ENCODE measurements at regions not wholly inside any gene's neighbourhood (a gene's known extent, or its start where the extent isn't known, plus 50 kb on each side); places are given as distances from the start of the nearest gene placed in this dataset.
A peak's percentile ranks its signal among the peaks of the same experiment; 100 is the strongest.
"Not testable (repeated sequence)": the region's sequence is repeated elsewhere in the genome, so short reads cannot be mapped to it uniquely, and the experiment has no call there.

DNA sequence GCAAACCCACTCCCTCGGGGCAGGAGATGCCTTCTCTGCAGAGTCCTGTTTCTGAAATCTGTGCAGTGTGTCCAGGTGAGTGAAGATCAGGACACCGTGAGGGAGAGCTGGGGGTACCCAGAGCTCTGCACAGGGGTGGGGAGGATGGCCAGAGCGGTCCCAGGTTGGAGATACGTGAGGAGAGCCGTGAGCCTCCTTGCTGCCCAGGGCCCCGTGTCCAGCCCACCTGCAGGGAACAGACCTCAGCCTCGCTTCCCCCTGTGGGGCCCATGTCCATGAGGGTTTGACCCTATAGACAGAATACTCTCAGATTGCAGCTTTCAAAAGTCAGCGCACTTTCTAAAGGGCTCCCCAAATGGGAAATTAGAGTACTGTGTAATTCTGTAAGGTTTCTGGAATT, 66.5 kb upstream of the EN2 start:
- in situ Hi-C loops (cut with HindIII; ENCODE audit: low pct_ligation_motif_present, low pct_unique_long_range_greater_than_20kb, low sequenced_read_pairs): no loop called here
- DNase-seq: no peak

GRCh38 chr7:155392726-155393570, 65.0 kb upstream of the EN2 start:
- DNase-seq: no peak
- in situ Hi-C loops (cut with HindIII; ENCODE audit: low pct_ligation_motif_present, low pct_unique_long_range_greater_than_20kb, low sequenced_read_pairs): no loop called here

GRCh38 chr7:155394413-155394812, 63.5 kb upstream of the EN2 start:
- in situ Hi-C loops (cut with HindIII; ENCODE audit: low pct_ligation_motif_present, low pct_unique_long_range_greater_than_20kb, low sequenced_read_pairs): no loop called here
- DNase-seq: no peak

DNA sequence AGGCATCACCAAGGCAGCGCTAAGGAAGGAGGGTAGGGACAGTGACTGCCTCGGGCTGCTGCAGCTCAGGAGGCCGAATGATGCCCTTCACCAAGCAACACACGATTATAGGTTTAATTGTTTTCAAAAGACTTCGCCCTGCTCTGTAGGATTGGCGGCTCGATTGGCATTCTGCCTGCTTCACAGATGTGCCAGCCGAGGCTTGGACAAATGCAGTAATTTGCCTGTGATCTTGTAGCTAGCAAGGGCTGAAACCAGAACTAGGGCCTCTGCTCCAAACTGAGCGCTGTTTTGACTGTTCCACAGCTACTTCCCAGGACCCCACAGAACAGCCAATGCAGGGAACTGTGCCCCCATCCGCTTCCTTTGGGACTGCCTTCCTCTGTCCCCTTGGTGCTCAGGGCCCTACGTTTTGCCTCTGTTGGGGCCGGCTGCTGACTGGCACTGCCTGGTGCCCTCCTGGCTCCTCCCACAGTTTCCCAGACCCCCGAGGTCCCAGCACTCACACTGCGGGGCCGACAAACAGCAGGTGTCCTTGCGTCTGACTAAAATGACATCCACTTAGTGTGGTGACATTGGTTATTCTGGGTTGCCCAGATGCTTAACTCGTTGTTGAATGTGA, 62.6 kb upstream of the EN2 start:
- in situ Hi-C loops (cut with HindIII; ENCODE audit: low pct_ligation_motif_present, low pct_unique_long_range_greater_than_20kb, low sequenced_read_pairs): no loop called here
- DNase-seq: no peak

DNA sequence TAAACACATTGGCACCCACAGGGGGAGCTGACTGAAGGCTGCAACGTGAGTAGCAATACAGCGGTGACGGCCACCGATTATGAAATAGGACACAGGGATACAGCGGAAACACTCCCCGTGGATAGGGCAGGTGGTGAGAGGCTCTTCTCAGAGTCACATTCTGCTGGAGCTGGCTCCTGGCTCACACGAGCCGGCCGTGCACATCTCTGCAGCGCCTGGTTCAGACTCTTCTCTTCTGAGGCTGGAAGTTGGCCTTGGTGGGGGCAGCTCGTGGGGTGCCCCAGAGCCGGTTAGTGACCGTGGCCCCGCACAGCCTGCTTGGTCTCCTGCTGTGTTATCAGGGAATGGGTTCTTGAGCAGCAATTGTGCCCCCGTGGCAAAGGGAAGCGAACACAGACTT, 61.3 kb upstream of the EN2 start:
- DNase-seq: no peak
- in situ Hi-C loops (cut with HindIII; ENCODE audit: low pct_ligation_motif_present, low pct_unique_long_range_greater_than_20kb, low sequenced_read_pairs): no loop called here

- in situ Hi-C loops (cut with HindIII; ENCODE audit: low pct_ligation_motif_present, low pct_unique_long_range_greater_than_20kb, low sequenced_read_pairs); DNase-seq: not testable (repeated sequence)
Measured at GRCh38 chr7:155397758-155398714, 59.9 kb upstream of the EN2 start.

- in situ Hi-C loops (cut with HindIII; ENCODE audit: low pct_ligation_motif_present, low pct_unique_long_range_greater_than_20kb, low sequenced_read_pairs): no loop called here
- peak; percentile 22 for DNase-seq
Measured at GRCh38 chr7:155398944-155399343, 59.0 kb upstream of the EN2 start.

DNA sequence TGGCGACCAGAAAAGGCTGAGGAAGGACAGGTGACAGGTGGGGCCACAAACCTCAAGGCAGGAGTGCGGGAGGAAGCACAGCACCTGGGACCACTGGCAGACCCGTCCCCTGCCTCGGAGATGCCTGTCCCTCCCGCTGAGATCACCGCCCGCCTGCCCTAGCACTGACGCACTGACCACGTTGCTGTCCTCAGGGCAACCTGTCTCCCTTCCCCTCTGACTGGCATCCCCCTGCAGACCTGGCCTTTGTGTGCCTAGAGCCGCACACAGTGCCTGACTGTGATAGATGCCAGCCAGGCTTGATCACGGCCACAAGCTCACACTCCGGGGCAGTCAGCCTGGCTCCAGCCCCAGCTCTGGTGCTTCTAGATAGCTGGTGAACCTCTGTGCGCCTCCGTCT, 58.4 kb upstream of the EN2 start:
- in situ Hi-C loops (cut with HindIII; ENCODE audit: low pct_ligation_motif_present, low pct_unique_long_range_greater_than_20kb, low sequenced_read_pairs): no loop called here
- no peak for DNase-seq

- in situ Hi-C loops (cut with HindIII; ENCODE audit: low pct_ligation_motif_present, low pct_unique_long_range_greater_than_20kb, low sequenced_read_pairs): no loop called here
Measured at GRCh38 chr7:155401231-155401630, 56.7 kb upstream of the EN2 start.

GRCh38 chr7:155401884-155402283, 56.0 kb upstream of the EN2 start:
- DNase-seq: no peak
- in situ Hi-C loops (cut with HindIII; ENCODE audit: low pct_ligation_motif_present, low pct_unique_long_range_greater_than_20kb, low sequenced_read_pairs): no loop called here

More at GRCh38 chr7:155401231-155401630, 56.7 kb upstream of the EN2 start:
- no peak for DNase-seq

DNA sequence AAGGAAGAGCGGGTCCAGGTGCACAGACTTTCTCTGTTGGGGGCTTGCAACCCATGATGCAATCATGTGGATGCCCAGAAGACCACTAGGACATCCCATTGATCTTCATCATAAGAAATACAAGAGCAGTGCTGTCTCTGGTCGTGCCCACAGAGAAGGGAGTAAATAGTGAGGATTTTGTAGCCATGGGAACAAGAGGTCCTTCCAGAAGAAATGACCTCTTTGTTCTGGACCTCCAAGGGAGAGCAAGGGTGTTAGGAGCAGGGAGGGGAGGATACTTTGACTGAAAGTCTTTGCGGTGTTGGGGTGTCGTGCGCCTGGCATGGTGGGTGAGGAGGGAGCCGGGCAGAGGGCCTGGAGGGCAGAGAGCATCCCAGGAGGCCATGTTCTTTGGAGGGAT, 55.0 kb upstream of the EN2 start:
- in situ Hi-C loops (cut with HindIII; ENCODE audit: low pct_ligation_motif_present, low pct_unique_long_range_greater_than_20kb, low sequenced_read_pairs): no loop called here
- DNase-seq: no peak

GRCh38 chr7:155404976-155405375, 53.0 kb upstream of the EN2 start:
- DNase-seq: no peak
- in situ Hi-C loops (cut with HindIII; ENCODE audit: low pct_ligation_motif_present, low pct_unique_long_range_greater_than_20kb, low sequenced_read_pairs): no loop called here

- DNase-seq: peak; percentile 39
- in situ Hi-C loops (cut with HindIII; ENCODE audit: low pct_ligation_motif_present, low pct_unique_long_range_greater_than_20kb, low sequenced_read_pairs): no loop called here
Measured at GRCh38 chr7:155405399-155406318, 52.3 kb upstream of the EN2 start.

DNA sequence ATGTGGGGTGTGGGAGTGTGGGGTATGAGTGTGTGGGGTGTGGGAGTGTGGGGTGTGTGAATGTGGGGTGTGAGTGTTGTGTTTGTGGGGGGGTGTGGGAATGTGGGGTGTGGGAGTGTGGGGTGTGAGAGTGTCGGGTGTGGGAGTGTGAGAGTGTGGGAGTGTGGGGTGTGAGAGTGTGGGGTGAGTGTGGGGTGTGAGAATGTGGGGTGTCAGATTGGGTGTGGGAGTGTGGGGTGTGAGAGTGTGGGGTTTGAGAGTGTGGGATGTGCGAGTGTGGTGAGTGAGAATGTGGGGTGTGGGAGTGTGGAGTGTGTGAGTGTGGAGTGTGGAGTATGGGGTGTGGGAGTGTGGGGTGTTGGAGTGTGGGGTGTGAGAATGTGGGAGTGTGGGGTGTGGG, 50.1 kb upstream of the EN2 start:
- DNase-seq: no peak
- in situ Hi-C loops (cut with HindIII; ENCODE audit: low pct_ligation_motif_present, low pct_unique_long_range_greater_than_20kb, low sequenced_read_pairs): no loop called here
